ENCODE measurements at regions not wholly inside any gene's neighbourhood (a gene's known extent, or its start where the extent isn't known, plus 50 kb on each side); places are given as distances from the start of the nearest gene placed in this dataset.

DNA sequence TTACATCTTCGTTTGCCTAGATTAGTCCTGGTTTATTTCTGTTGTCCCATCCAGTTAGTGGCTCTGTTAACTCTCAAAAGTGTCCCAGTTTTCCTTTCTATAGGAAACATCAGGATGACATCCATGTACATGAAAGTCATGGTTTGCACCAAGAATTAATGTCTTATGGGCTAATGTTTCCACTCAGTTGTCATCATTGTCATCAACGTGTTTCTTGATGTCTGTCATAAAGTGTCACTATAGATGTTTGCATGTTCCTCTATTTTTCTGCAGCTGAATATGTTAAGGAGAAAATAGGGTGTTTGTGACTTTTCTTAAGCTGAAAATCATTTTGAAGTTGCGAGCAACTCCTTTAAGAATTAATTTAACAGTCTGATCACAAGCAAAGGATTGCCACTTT, 567.0 kb downstream of the TMEM114 start (continued):
- TF ChIP-seq KDM5A (IDR thresholded peaks at IDR 0.05; ENCODE audit: low read length), result no peak
